ENCODE measurements at regions not wholly inside any gene's neighbourhood (a gene's known extent, or its start where the extent isn't known, plus 50 kb on each side); places are given as distances from the start of the nearest gene placed in this dataset.

DNA sequence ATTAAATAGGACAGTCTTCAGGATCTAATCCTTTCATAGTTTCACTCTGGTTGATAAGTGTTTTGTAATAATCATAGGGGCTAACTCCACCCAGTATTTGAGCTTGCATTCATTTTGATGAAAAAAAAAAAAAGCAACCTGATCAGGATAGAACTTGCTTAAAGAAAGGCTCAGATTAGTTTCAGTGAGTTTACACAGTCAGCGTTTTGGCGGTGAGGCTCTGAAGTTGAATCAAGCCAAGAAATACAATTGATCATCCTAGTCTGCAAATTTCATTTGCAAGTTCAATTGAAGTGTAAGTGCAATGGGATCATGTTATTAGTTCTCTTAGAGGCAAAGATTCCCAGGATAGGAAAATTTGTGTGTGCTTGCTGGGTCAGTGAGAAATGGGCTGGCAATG, 159.7 kb upstream of the ELL2 start:
- H3K4me3 ChIP-seq, result no peak overlapping the region
- no peak for DNase-seq
- BruUV-seq (replicated peaks), result no TSS peak
- no peak overlapping the region for H2AFZ ChIP-seq
- no peaks in the 10 kb centered on the region for H3K27me3 ChIP-seq (ENCODE audit: insufficient read depth, low read depth)
- CTCF ChIA-PET, result interaction anchor here (0.6 to 0.7 kb wide), 2 partner anchors 33 to 210 kb away, joined by 3 to 6 read pairs; no protein-coding TSS in a partner anchor
- peaks cover 4% of the 10 kb centered on the region; the same call in 1 of the 2 replicates for H3K9me2 ChIP-seq (ENCODE audit: insufficient read depth)
- intact Hi-C loops (cut with micrococcal nuclease; ENCODE audit: unreplicated experiment), result no loop called here
- no peaks in the 10 kb centered on the region for H3K9me3 ChIP-seq (ENCODE audit: insufficient read depth, low read depth)
- no peaks in the 10 kb centered on the region for H4K20me1 ChIP-seq (ENCODE audit: insufficient read depth)
- no peaks in the 10 kb centered on the region for H3F3A ChIP-seq (ENCODE audit: insufficient read depth, low read depth)
- no peaks in the 10 kb centered on the region for H3K4me1 ChIP-seq (replicated peaks; ENCODE audit: insufficient read depth)
- no peak overlapping the region for H3K27ac ChIP-seq
- TF ChIP-seq EZH2 (IDR thresholded peaks at IDR 0.05; ENCODE audit: low read depth) (no peak), CTCF (conservative IDR thresholded peaks at IDR 0.05) (no peak)
- POLR2A ChIA-PET (ENCODE audit: unreplicated experiment), result no interaction called here
- H3K4me2 ChIP-seq, result no peak overlapping the region
- H3K79me2 ChIP-seq (ENCODE audit: low read depth), result no peaks in the 10 kb centered on the region
- H3K36me3 ChIP-seq (ENCODE audit: low read depth), result no peaks in the 10 kb centered on the region

- H3K27ac ChIP-seq, result no peak overlapping the region
- no TSS peak for BruUV-seq (replicated peaks)
- H3K36me3 ChIP-seq (ENCODE audit: low read depth), result no peaks in the 10 kb centered on the region
- intact Hi-C loops (cut with micrococcal nuclease; ENCODE audit: unreplicated experiment), result no loop called here
- H3K4me1 ChIP-seq (replicated peaks; ENCODE audit: insufficient read depth), result no peaks in the 10 kb centered on the region
- peaks cover 4% of the 10 kb centered on the region; the same call in 1 of the 2 replicates for H3K9me2 ChIP-seq (ENCODE audit: insufficient read depth)
- TF ChIP-seq EZH2 (IDR thresholded peaks at IDR 0.05; ENCODE audit: low read depth) (no peak), CTCF (conservative IDR thresholded peaks at IDR 0.05) (no peak)
- CTCF ChIA-PET, result no interaction called here
- no peaks in the 10 kb centered on the region for H3K79me2 ChIP-seq (ENCODE audit: low read depth)
- POLR2A ChIA-PET (ENCODE audit: unreplicated experiment), result interaction anchor here (0.5 kb wide), 1 partner anchor 20 kb away, joined by 3 read pairs; no protein-coding TSS in a partner anchor
- no peak overlapping the region for H2AFZ ChIP-seq
- H4K20me1 ChIP-seq (ENCODE audit: insufficient read depth), result no peaks in the 10 kb centered on the region
- DNase-seq, result no peak
- no peaks in the 10 kb centered on the region for H3K9me3 ChIP-seq (ENCODE audit: insufficient read depth, low read depth)
- H3F3A ChIP-seq (ENCODE audit: insufficient read depth, low read depth), result no peaks in the 10 kb centered on the region
- H3K4me2 ChIP-seq, result no peak overlapping the region
- no peaks in the 10 kb centered on the region for H3K27me3 ChIP-seq (ENCODE audit: insufficient read depth, low read depth)
- no peak overlapping the region for H3K4me3 ChIP-seq
These were observed 158.5 kb upstream of the ELL2 start for GRCh38 chr5:96120120-96120519.

GRCh38 chr5:96117771-96118651, 156.4 kb upstream of the ELL2 start:
- Histone ChIP-seq H4K20me1 (ENCODE audit: insufficient read depth) (no peaks in the 10 kb centered on the region), H3K27ac (no peak overlapping the region), H3K27me3 (ENCODE audit: insufficient read depth, low read depth) (no peaks in the 10 kb centered on the region), H3K9me3 (ENCODE audit: insufficient read depth, low read depth) (no peaks in the 10 kb centered on the region), H3K4me2 (no peak overlapping the region), H3K4me3 (no peak overlapping the region), H3F3A (ENCODE audit: insufficient read depth, low read depth) (no peaks in the 10 kb centered on the region), H3K36me3 (ENCODE audit: low read depth) (no peaks in the 10 kb centered on the region), H2AFZ (no peak overlapping the region), H3K9me2 (ENCODE audit: insufficient read depth) (peaks cover under 1% of the 10 kb centered on the region; the same call in 1 of the 2 replicates), H3K79me2 (ENCODE audit: low read depth) (no peaks in the 10 kb centered on the region), H3K4me1 (replicated peaks; ENCODE audit: insufficient read depth) (no peaks in the 10 kb centered on the region)
- intact Hi-C loops (cut with micrococcal nuclease; ENCODE audit: unreplicated experiment), result no loop called here
- BruUV-seq (replicated peaks), result no TSS peak
- no peak for DNase-seq
- TF ChIP-seq EZH2 (IDR thresholded peaks at IDR 0.05; ENCODE audit: low read depth), result no peak
- no peak for TF ChIP-seq CTCF (conservative IDR thresholded peaks at IDR 0.05)
- ChIA-PET POLR2A (ENCODE audit: unreplicated experiment) (no interaction called here), CTCF (no interaction called here)
